ENCODE measurements at regions not wholly inside any gene's neighbourhood (a gene's known extent, or its start where the extent isn't known, plus 50 kb on each side); places are given as distances from the start of the nearest gene placed in this dataset.
"Not testable (repeated sequence)": the region's sequence is repeated elsewhere in the genome, so short reads cannot be mapped to it uniquely, and the experiment has no call there.

DNA sequence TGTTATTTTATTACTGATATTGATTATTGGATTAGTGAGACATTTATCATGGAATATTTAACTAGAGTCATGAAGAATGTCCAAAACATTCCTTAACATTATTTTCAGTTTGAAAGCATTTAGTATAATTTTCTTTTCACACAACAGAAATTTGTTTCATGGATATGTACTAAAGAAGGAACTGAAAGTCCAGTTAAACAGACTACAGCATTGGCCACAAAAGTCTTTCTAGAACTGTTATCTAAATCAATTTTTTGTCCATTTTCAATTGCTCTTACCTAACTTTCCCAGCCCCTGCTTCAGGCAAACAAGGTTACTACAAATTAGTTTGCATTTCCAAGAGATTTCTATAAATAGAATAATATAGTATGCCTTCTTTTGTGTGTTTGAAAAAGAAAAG, 1018.0 kb upstream of the PCDH20 start:
- H3K36me3 ChIP-seq (ENCODE audit: control insufficient read depth in 5 of 5, insufficient read depth in 5 of 5, low read length in 5 of 5): no peaks in the 10 kb centered on the region
- H3K4me1 ChIP-seq (ENCODE audit: control insufficient read depth in 5 of 5, insufficient read depth in 5 of 5, low read length in 5 of 5): no peaks in the 10 kb centered on the region
- no peak overlapping the region for H3K4me3 ChIP-seq (ENCODE audit: low read depth in 1 of 5, low read length in 5 of 5)
- no peaks in the 10 kb centered on the region for H3K9me3 ChIP-seq (ENCODE audit: control insufficient read depth in 5 of 5, low read length in 5 of 5)
- H3K9ac ChIP-seq (ENCODE audit: low read length in 5 of 5): no peak overlapping the region
- no peak overlapping the region for H3K27ac ChIP-seq (ENCODE audit: low read depth, low read length)
- H3K27me3 ChIP-seq (ENCODE audit: control insufficient read depth in 5 of 5, insufficient read depth in 4 of 5, low read length in 5 of 5): no peaks in the 10 kb centered on the region

- no peak overlapping the region for H3K27ac ChIP-seq (ENCODE audit: low read depth, low read length)
- no peaks in the 10 kb centered on the region for H3K4me1 ChIP-seq (ENCODE audit: control insufficient read depth in 5 of 5, insufficient read depth in 5 of 5, low read length in 5 of 5)
- H3K36me3 ChIP-seq (ENCODE audit: control insufficient read depth in 5 of 5, insufficient read depth in 5 of 5, low read length in 5 of 5): no peaks in the 10 kb centered on the region
- H3K9ac ChIP-seq (ENCODE audit: low read length in 5 of 5): no peak overlapping the region
- H3K4me3 ChIP-seq (ENCODE audit: low read depth in 1 of 5, low read length in 5 of 5): no peak overlapping the region
- H3K9me3 ChIP-seq (ENCODE audit: control insufficient read depth in 5 of 5, low read length in 5 of 5): no peaks in the 10 kb centered on the region
- H3K27me3 ChIP-seq (ENCODE audit: control insufficient read depth in 5 of 5, insufficient read depth in 4 of 5, low read length in 5 of 5): no peaks in the 10 kb centered on the region
Observed at GRCh38 chr13:62432906-62433305, 1017.3 kb upstream of the PCDH20 start.

DNA sequence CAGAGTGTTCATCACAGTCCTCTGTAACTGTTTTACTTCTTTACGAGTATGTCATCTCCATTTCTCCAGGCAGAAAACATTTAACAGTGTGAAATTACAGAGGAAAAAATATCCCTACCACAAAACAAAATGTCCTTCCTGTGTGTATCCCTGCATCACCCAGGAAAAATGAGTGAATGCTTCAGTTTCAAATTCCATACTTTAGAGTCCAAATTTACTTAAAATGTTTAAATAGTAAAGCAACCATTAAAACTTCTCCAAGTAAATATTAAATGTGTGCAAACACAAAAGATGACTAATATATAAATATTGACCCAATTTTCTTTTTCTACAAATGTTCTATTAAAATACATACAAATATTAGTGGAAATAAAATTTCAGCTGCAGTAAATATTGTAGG, 1016.6 kb upstream of the PCDH20 start:
- Histone ChIP-seq H3K4me3 (ENCODE audit: low read depth in 1 of 5, low read length in 5 of 5) (no peak overlapping the region), H3K27ac (ENCODE audit: low read depth, low read length) (no peak overlapping the region), H3K9me3 (ENCODE audit: control insufficient read depth in 5 of 5, low read length in 5 of 5) (no peaks in the 10 kb centered on the region), H3K27me3 (ENCODE audit: control insufficient read depth in 5 of 5, insufficient read depth in 4 of 5, low read length in 5 of 5) (no peaks in the 10 kb centered on the region), H3K4me1 (ENCODE audit: control insufficient read depth in 5 of 5, insufficient read depth in 5 of 5, low read length in 5 of 5) (no peaks in the 10 kb centered on the region), H3K36me3 (ENCODE audit: control insufficient read depth in 5 of 5, insufficient read depth in 5 of 5, low read length in 5 of 5) (no peaks in the 10 kb centered on the region), H3K9ac (ENCODE audit: low read length in 5 of 5) (no peak overlapping the region)

DNA sequence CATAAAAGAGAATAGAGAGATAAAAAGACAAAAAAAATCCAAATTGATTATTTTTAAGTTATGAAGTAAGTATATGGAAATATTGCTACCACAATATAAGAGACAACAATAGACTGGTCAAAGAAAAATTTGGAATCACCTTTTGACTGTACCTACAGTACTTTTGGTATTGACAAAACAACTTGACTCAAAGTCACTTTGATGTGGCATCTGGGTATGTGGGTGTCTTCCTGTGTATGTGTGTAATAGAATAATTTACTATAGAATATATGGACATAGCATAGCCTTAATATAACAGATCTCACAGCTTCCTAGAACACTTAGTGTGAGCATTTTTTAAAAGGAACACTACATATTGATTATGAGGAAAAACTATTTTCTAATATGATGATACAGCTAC, 1016.2 kb upstream of the PCDH20 start:
- Histone ChIP-seq H3K27me3 (ENCODE audit: control insufficient read depth in 5 of 5, insufficient read depth in 4 of 5, low read length in 5 of 5) (no peaks in the 10 kb centered on the region), H3K36me3 (ENCODE audit: control insufficient read depth in 5 of 5, insufficient read depth in 5 of 5, low read length in 5 of 5) (no peaks in the 10 kb centered on the region), H3K27ac (ENCODE audit: low read depth, low read length) (no peak overlapping the region), H3K4me3 (ENCODE audit: low read depth in 1 of 5, low read length in 5 of 5) (no peak overlapping the region), H3K9me3 (ENCODE audit: control insufficient read depth in 5 of 5, low read length in 5 of 5) (no peaks in the 10 kb centered on the region), H3K4me1 (ENCODE audit: control insufficient read depth in 5 of 5, insufficient read depth in 5 of 5, low read length in 5 of 5) (no peaks in the 10 kb centered on the region), H3K9ac (ENCODE audit: low read length in 5 of 5) (no peak overlapping the region)

GRCh38 chr13:62418872-62419271, 1003.2 kb upstream of the PCDH20 start:
- H3K9me3 ChIP-seq (ENCODE audit: control insufficient read depth in 5 of 5, low read length in 5 of 5): no peaks in the 10 kb centered on the region
- H3K4me1 ChIP-seq (ENCODE audit: control insufficient read depth in 5 of 5, insufficient read depth in 5 of 5, low read length in 5 of 5): peaks cover 0 to 6% (median 0%) of the 10 kb centered on the region in 5 donors
- no peaks in the 10 kb centered on the region for H3K27me3 ChIP-seq (ENCODE audit: control insufficient read depth in 5 of 5, insufficient read depth in 4 of 5, low read length in 5 of 5)
- H3K4me3 ChIP-seq (ENCODE audit: low read depth in 1 of 5, low read length in 5 of 5): no peak overlapping the region
- no peaks in the 10 kb centered on the region for H3K36me3 ChIP-seq (ENCODE audit: control insufficient read depth in 5 of 5, insufficient read depth in 5 of 5, low read length in 5 of 5)
- no peak overlapping the region for H3K9ac ChIP-seq (ENCODE audit: low read length in 5 of 5)
- H3K27ac ChIP-seq (ENCODE audit: low read depth, low read length): no peak overlapping the region

DNA sequence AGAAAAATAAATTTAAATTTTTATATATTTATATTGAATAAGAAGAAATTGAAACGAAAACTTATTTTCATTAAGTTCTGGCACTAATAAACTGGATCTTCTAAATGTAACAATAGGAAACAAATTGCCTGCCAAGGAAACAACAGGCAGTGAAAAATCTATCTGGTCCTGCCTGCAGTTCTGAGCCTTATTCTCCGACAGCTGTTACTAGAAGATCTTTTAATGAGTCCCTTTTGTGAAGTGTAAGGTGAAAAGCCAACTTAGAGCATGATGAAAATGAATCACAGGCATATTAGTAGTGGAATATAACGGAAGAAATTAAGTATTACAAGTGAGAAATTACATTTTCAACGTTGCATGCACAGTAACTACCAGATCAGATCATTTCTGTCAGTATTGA, 1002.7 kb upstream of the PCDH20 start:
- H3K9me3 ChIP-seq (ENCODE audit: control insufficient read depth in 5 of 5, low read length in 5 of 5): no peaks in the 10 kb centered on the region
- H3K4me3 ChIP-seq (ENCODE audit: low read depth in 1 of 5, low read length in 5 of 5): no peak overlapping the region
- no peaks in the 10 kb centered on the region for H3K36me3 ChIP-seq (ENCODE audit: control insufficient read depth in 5 of 5, insufficient read depth in 5 of 5, low read length in 5 of 5)
- H3K27ac ChIP-seq (ENCODE audit: low read depth, low read length): no peak overlapping the region
- no peak overlapping the region for H3K9ac ChIP-seq (ENCODE audit: low read length in 5 of 5)
- H3K27me3 ChIP-seq (ENCODE audit: control insufficient read depth in 5 of 5, insufficient read depth in 4 of 5, low read length in 5 of 5): no peaks in the 10 kb centered on the region
- H3K4me1 ChIP-seq (ENCODE audit: control insufficient read depth in 5 of 5, insufficient read depth in 5 of 5, low read length in 5 of 5): peaks cover 0 to 6% (median 0%) of the 10 kb centered on the region in 5 donors

GRCh38 chr13:62407871-62408270, 992.2 kb upstream of the PCDH20 start:
- Histone ChIP-seq H3K27ac (ENCODE audit: low read depth, low read length) (no peak overlapping the region), H3K4me3 (ENCODE audit: low read depth in 1 of 5, low read length in 5 of 5) (no peak overlapping the region)

GRCh38 chr13:62388515-62388914, 972.9 kb upstream of the PCDH20 start:
- H3K9ac ChIP-seq (ENCODE audit: low read length in 5 of 5): no peak overlapping the region
- H3K27ac ChIP-seq (ENCODE audit: low read depth, low read length): no peak overlapping the region
- no peaks in the 10 kb centered on the region for H3K9me3 ChIP-seq (ENCODE audit: control insufficient read depth in 5 of 5, low read length in 5 of 5)
- no peaks in the 10 kb centered on the region for H3K36me3 ChIP-seq (ENCODE audit: control insufficient read depth in 5 of 5, insufficient read depth in 5 of 5, low read length in 5 of 5)
- no peak overlapping the region for H3K4me3 ChIP-seq (ENCODE audit: low read depth in 1 of 5, low read length in 5 of 5)
- no peaks in the 10 kb centered on the region for H3K27me3 ChIP-seq (ENCODE audit: control insufficient read depth in 5 of 5, insufficient read depth in 4 of 5, low read length in 5 of 5)
- peaks cover 0 to 3% (median 0%) of the 10 kb centered on the region in 5 donors for H3K4me1 ChIP-seq (ENCODE audit: control insufficient read depth in 5 of 5, insufficient read depth in 5 of 5, low read length in 5 of 5)

More at GRCh38 chr13:62407871-62408270, 992.2 kb upstream of the PCDH20 start:
- Histone ChIP-seq H3K27me3 (ENCODE audit: control insufficient read depth in 5 of 5, insufficient read depth in 4 of 5, low read length in 5 of 5) (no peaks in the 10 kb centered on the region), H3K36me3 (ENCODE audit: control insufficient read depth in 5 of 5, insufficient read depth in 5 of 5, low read length in 5 of 5) (no peaks in the 10 kb centered on the region), H3K4me1 (ENCODE audit: control insufficient read depth in 5 of 5, insufficient read depth in 5 of 5, low read length in 5 of 5) (no peaks in the 10 kb centered on the region), H3K9me3 (ENCODE audit: control insufficient read depth in 5 of 5, low read length in 5 of 5) (peaks cover 0 to 2% (median 0%) of the 10 kb centered on the region in 5 donors), H3K9ac (ENCODE audit: low read length in 5 of 5) (no peak overlapping the region)

- no peaks in the 10 kb centered on the region for H3K9me3 ChIP-seq (ENCODE audit: control insufficient read depth in 5 of 5, low read length in 5 of 5)
- no peaks in the 10 kb centered on the region for H3K27me3 ChIP-seq (ENCODE audit: control insufficient read depth in 5 of 5, insufficient read depth in 4 of 5, low read length in 5 of 5)
- no peak overlapping the region for H3K4me3 ChIP-seq (ENCODE audit: low read depth in 1 of 5, low read length in 5 of 5)
- peaks cover 0 to 3% (median 0%) of the 10 kb centered on the region in 5 donors for H3K4me1 ChIP-seq (ENCODE audit: control insufficient read depth in 5 of 5, insufficient read depth in 5 of 5, low read length in 5 of 5)
- no peaks in the 10 kb centered on the region for H3K36me3 ChIP-seq (ENCODE audit: control insufficient read depth in 5 of 5, insufficient read depth in 5 of 5, low read length in 5 of 5)
- no peak overlapping the region for H3K9ac ChIP-seq (ENCODE audit: low read length in 5 of 5)
- no peak overlapping the region for H3K27ac ChIP-seq (ENCODE audit: low read depth, low read length)
Observed at GRCh38 chr13:62387647-62388046, 972.0 kb upstream of the PCDH20 start.

GRCh38 chr13:62379241-62379640, 963.6 kb upstream of the PCDH20 start:
- H3K27ac ChIP-seq (ENCODE audit: low read depth, low read length); H3K9me3 ChIP-seq (ENCODE audit: control insufficient read depth in 5 of 5, low read length in 5 of 5); H3K9ac ChIP-seq (ENCODE audit: low read length in 5 of 5); H3K27me3 ChIP-seq (ENCODE audit: control insufficient read depth in 5 of 5, insufficient read depth in 4 of 5, low read length in 5 of 5); H3K4me1 ChIP-seq (ENCODE audit: control insufficient read depth in 5 of 5, insufficient read depth in 5 of 5, low read length in 5 of 5); H3K4me3 ChIP-seq (ENCODE audit: low read depth in 1 of 5, low read length in 5 of 5); H3K36me3 ChIP-seq (ENCODE audit: control insufficient read depth in 5 of 5, insufficient read depth in 5 of 5, low read length in 5 of 5): not testable (repeated sequence)

DNA sequence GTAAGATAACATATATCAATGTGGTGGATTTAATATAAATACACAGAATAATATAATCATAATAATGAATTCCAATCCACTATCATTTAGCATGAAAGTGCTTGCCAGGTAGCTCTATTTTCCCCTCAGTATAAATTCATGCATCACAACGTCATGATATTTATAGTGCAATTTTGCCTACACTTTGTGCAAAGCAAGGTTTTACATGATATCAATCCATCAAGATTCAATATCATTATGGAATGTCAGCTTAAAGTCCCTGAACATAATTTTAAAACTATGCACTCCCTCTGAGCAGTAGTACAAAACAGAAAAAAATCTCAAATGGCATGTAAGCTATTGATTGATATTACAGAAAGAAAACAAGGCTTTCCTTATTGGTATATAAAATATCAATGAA, 962.2 kb upstream of the PCDH20 start:
- Histone ChIP-seq H3K9me3 (ENCODE audit: control insufficient read depth in 5 of 5, low read length in 5 of 5) (no peaks in the 10 kb centered on the region), H3K27me3 (ENCODE audit: control insufficient read depth in 5 of 5, insufficient read depth in 4 of 5, low read length in 5 of 5) (no peaks in the 10 kb centered on the region), H3K27ac (ENCODE audit: low read depth, low read length) (no peak overlapping the region), H3K4me3 (ENCODE audit: low read depth in 1 of 5, low read length in 5 of 5) (no peak overlapping the region), H3K4me1 (ENCODE audit: control insufficient read depth in 5 of 5, insufficient read depth in 5 of 5, low read length in 5 of 5) (no peaks in the 10 kb centered on the region), H3K9ac (ENCODE audit: low read length in 5 of 5) (no peak overlapping the region), H3K36me3 (ENCODE audit: control insufficient read depth in 5 of 5, insufficient read depth in 5 of 5, low read length in 5 of 5) (no peaks in the 10 kb centered on the region)
